K562 (cell line): ENCODE measurements at regions not wholly inside any gene's neighbourhood (a gene's known extent, or its start where the extent isn't known, plus 50 kb on each side); places are given as distances from the start of the nearest gene placed in this dataset.

Experiments used
- ATAC-seq: fragments of 200-7000 bp; cut with Tn5 transposase; 3 replicates; pipeline ENCODE4 v1.9.1; 2020; ENCODE audit warnings: moderate library complexity
- BruUV-seq: library from RNA; stranded (reverse); fragments of 400-500 nt; replicated peaks from 2 replicates; lab custom pipeline; 2021; lab: Mats Ljungman, UMichigan
- CTCF ChIA-PET: fragments of 300-600 bp; formaldehyde crosslinking; extraction: SDS; loops from one replicate; lab custom pipeline; 2021; ENCODE audit warnings: low intra/inter-chr PET ratio; lab: Yijun Ruan, JAX
- POLR2A ChIA-PET: fragments of 300-600, 350-650 bp; sonication (Branson Sonifier 250); formaldehyde crosslinking; extraction: SDS; loops from one replicate; lab custom pipeline; 2021; ENCODE audit warnings: antibody characterized with exemption, inconsistent platforms; lab: Yijun Ruan, JAX
- DNase-seq, 4 experiments: peaks; one replicate each; pipeline versions ENCODE4 v3.0.0 to v3.0.0-alpha.2; 2011 to 2018; ENCODE audit warnings: low spot score in 3 of 4, mixed read lengths in 3 of 4; ENCODE audit errors: extremely low read depth in 1 of 4
- FAIRE-seq: peaks from 2 replicates; lab custom pipeline; 2011; peaks lifted over from hg19 to GRCh38; lab: Jason Lieb, UNC
- H2AFZ ChIP-seq: 2 replicates; pipeline ENCODE4 v1.6.0; 2011; ENCODE audit warnings: low read depth, low read length, control low read depth, inconsistent platforms
- H3K27ac ChIP-seq: fragments of 200-600 bp; 3 replicates; pipeline ENCODE4 v1.8.0; 2011; ENCODE audit warnings: low read depth, mild to moderate bottlenecking, control low read depth, inconsistent platforms, low read length, moderate library complexity, mixed read lengths; ENCODE audit errors: extremely low read depth
- H3K27me3 ChIP-seq, 2 experiments: fragments of 300-600 bp in 1 of 2; 2 replicates in 1 of 2; 3 replicates in 1 of 2; pipeline versions ENCODE4 v1.6.0 to v1.8.0; 2011; ENCODE audit warnings: inconsistent platforms in 2 of 2, low read length in 2 of 2, mild to moderate bottlenecking in 1 of 2, mixed read lengths in 1 of 2, moderate library complexity in 1 of 2; ENCODE audit not compliant: control insufficient read depth in 2 of 2, insufficient read depth in 2 of 2
- H3K36me3 ChIP-seq: fragments of 300-600 bp; 3 replicates; pipeline ENCODE4 v1.8.0; 2011; ENCODE audit warnings: mild to moderate bottlenecking, low read length, inconsistent platforms; ENCODE audit not compliant: control insufficient read depth, insufficient read depth
- H3K4me1 ChIP-seq, 2 experiments: fragments of 200-600 bp in 1 of 2; replicated peaks in 1 of 2; 2 replicates in 1 of 2; 3 replicates in 1 of 2; pipeline versions ENCODE4 v1.5.1 to v1.8.0; 2011; ENCODE audit warnings: inconsistent platforms in 2 of 2, low read length in 2 of 2, mild to moderate bottlenecking in 1 of 2, mixed read lengths in 1 of 2, moderate library complexity in 1 of 2; ENCODE audit not compliant: control insufficient read depth in 2 of 2, insufficient read depth in 2 of 2
- H3K4me2 ChIP-seq: 2 replicates; pipeline ENCODE4 v1.6.1; 2011; ENCODE audit warnings: low read length, control low read depth, inconsistent platforms, mixed read lengths; ENCODE audit not compliant: insufficient read depth
- H3K4me3 ChIP-seq: fragments of 200-600 bp; sonication (generic), shearing (Covaris generic); 2 replicates; pipeline ENCODE4 v1.5.1; 2016; ENCODE audit warnings: control low read depth, inconsistent platforms
- H3K79me2 ChIP-seq: fragments of 200-600 bp; 3 replicates; pipeline ENCODE4 v1.8.0; 2011; ENCODE audit warnings: low read length, inconsistent platforms; ENCODE audit not compliant: control insufficient read depth, insufficient read depth
- H3K9ac ChIP-seq, 2 experiments: 2 replicates each; pipeline versions ENCODE4 v1.6.0 to v1.6.1; 2011; ENCODE audit warnings: low read depth in 2 of 2, low read length in 2 of 2, control low read depth in 1 of 2, inconsistent platforms in 1 of 2, mild to moderate bottlenecking in 1 of 2, mixed read lengths in 1 of 2; ENCODE audit not compliant: insufficient read depth in 1 of 2
- H3K9me1 ChIP-seq: one replicate; pipeline ENCODE4 v1.6.0; 2011; ENCODE audit warnings: inconsistent platforms, mild to moderate bottlenecking, low read length, moderate library complexity; ENCODE audit not compliant: control insufficient read depth, insufficient read depth
- H3K9me3 ChIP-seq: replicated peaks from 2 replicates; pipeline ENCODE4 v1.5.1; 2011; ENCODE audit warnings: low read depth, low read length, inconsistent platforms; ENCODE audit not compliant: control insufficient read depth, insufficient read depth
- H4K20me1 ChIP-seq: replicated peaks from 2 replicates; pipeline ENCODE4 v1.6.1; 2011; ENCODE audit warnings: low read length, inconsistent platforms, mixed read lengths; ENCODE audit not compliant: control insufficient read depth, insufficient read depth
- ATF1 ChIP-seq, 2 experiments: fragments of 450-650 bp in 1 of 2; IDR thresholded peaks; 2 replicates each; pipeline ENCODE4 v1.6.1; 2016; ENCODE audit warnings: missing compliant biosample characterization in 1 of 2, missing genetic modification characterization in 1 of 2
- HNRNPH1 ChIP-seq: fragments of 200-400 bp; formaldehyde crosslinking; optimal IDR thresholded peaks from 2 replicates; pipeline ENCODE3; 2017; ENCODE audit warnings: low read depth, mild to moderate bottlenecking, low read length, moderate library complexity
- ILK ChIP-seq: fragments of 450-650 bp; IDR thresholded peaks from 2 replicates; pipeline ENCODE4 v1.6.1; 2016; ENCODE audit warnings: missing genetic modification characterization, low read depth, mild to moderate bottlenecking, missing compliant biosample characterization, moderate library complexity, borderline replicate concordance
- RBBP5 ChIP-seq: fragments of 200-600 bp; sonication (generic); IDR thresholded peaks from 2 replicates; pipeline ENCODE4 v1.6.1; 2012; ENCODE audit warnings: borderline replicate concordance, mild to moderate bottlenecking, low read length, control low read depth, inconsistent platforms; ENCODE audit not compliant: insufficient read depth, poor library complexity, severe bottlenecking
- SNRNP70 ChIP-seq: fragments of 200-400 bp; formaldehyde crosslinking; optimal IDR thresholded peaks from 2 replicates; pipeline ENCODE3; 2017; ENCODE audit warnings: low read depth, low read length
- ZNF124 ChIP-seq: sonication (generic); formaldehyde crosslinking; IDR thresholded peaks from 2 replicates; pipeline ENCODE4 v1.8.1; 2022; ENCODE audit warnings: missing genetic modification reagents
- ZNF146 ChIP-seq: IDR thresholded peaks from one replicate; pipeline ENCODE4 v1.6.1; 2018; ENCODE audit warnings: missing compliant biosample characterization; ENCODE audit not compliant: unreplicated experiment
- WGBS: fragments of 100-300 bp; shearing (Covaris generic); methylation state at CpG from one replicate; pipeline ENCODE4 v1.1.6; 2016; ENCODE audit warnings: low coverage, mixed read lengths; ENCODE audit not compliant: insufficient coverage; ENCODE audit errors: missing lambda C conversion rate; 5-methylcytosine and 5-hydroxymethylcytosine counted together
- in situ Hi-C: fragments of 300-500 bp; cut with MboI; formaldehyde crosslinking; loops from 4 replicates; pipeline ENCODE4 v1.15.0; 2018; ENCODE audit warnings: inconsistent platforms, mixed read lengths
- intact Hi-C: fragments of 100-400 bp; cut with micrococcal nuclease; formaldehyde crosslinking; loops from 2 replicates; pipeline ENCODE4 v1.14.2; 2022
- TF ChIP-seq, protein P1 (sequence below): fragments of 450-650 bp; formaldehyde crosslinking; IDR thresholded peaks from 2 replicates; pipeline ENCODE4 v1.4.0; 2022; ENCODE audit warnings: missing genetic modification characterization
- TF ChIP-seq, protein P2 (sequence below): fragments of 250-450 bp; sonication (Bioruptor Pico); IDR thresholded peaks from 2 replicates; pipeline ENCODE4 v1.8.0; 2021; ENCODE audit warnings: moderate library complexity, mild to moderate bottlenecking, inconsistent platforms
- TF ChIP-seq, protein P3 (sequence below): IDR thresholded peaks from 3 replicates; pipeline ENCODE4 v1.6.1; 2011; ENCODE audit warnings: borderline replicate concordance, mild to moderate bottlenecking, moderate library complexity; ENCODE audit not compliant: insufficient read length; ENCODE audit errors: extremely low read depth

DNA sequence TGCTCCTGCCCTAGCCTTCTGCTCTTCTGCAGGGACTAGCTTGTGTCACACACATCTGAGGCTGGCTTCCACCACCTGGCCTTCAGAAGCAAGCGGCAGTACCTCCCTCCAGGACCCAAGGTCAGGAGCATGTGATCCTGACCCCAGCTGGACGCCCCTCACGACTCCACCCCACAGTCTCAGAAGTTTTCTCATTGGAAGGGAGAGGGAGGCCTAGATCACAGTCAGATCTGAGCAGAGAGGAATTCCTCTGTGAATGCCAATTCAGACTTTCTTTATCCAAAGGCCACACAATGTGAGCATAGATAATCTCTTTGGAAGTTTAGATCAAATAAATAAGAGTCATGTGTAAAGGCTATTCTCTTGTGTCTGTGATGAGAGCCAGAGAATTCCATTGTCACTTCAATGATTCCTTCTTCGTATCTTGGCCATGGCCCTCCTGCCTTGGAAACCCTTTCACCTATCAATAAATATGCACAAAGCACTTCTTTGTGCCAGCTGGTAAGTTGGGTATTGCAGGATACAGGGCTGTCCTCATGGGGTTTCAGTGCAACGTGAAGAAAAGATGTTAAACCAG, 142.9 kb downstream of the SNX19 start:
- Histone ChIP-seq H3K4me3 (no peak overlapping the region), H3K27me3 (peaks cover 0 to 21% of the 10 kb centered on the region in 2 experiments; a peak in 2 of 5 replicates), H3K36me3 (no peaks in the 10 kb centered on the region), H3K9me3 (no peaks in the 10 kb centered on the region), H4K20me1 (no peaks in the 10 kb centered on the region; the same call in 1 of the 2 replicates), H2AFZ (no peak overlapping the region), H3K9ac (no peak overlapping the region), H3K27ac (no peak overlapping the region), H3K4me1 (no peaks in the 10 kb centered on the region), H3K79me2 (no peaks in the 10 kb centered on the region), H3K9me1 (peaks cover 3% of the 10 kb centered on the region), H3K4me2 (no peak overlapping the region)
- ATAC-seq (no peak), FAIRE-seq (no peak), DNase-seq (no peak)
- ChIA-PET POLR2A (no interaction called here), CTCF (no interaction called here)
- 0% methylated on average over 5 of the region's 5 CpGs for WGBS
- in situ Hi-C loops, result no loop called here
- intact Hi-C loops, result no loop called here
- no TSS peak for BruUV-seq
- TF ChIP-seq ILK (tag) (no peak), RBBP5 (no peak), ZNF124 (CRISPR knock-in tag) (no peak), ATF1 (CRISPR knock-in tag; IDR thresholded peaks at IDR 0.05) (no peak), ATF1 (tag; IDR thresholded peaks at IDR 0.05) (no peak), SNRNP70 (no peak), HNRNPH1 (no peak), ZNF146 (no peak)
- TF ChIP-seq, protein P1, sequence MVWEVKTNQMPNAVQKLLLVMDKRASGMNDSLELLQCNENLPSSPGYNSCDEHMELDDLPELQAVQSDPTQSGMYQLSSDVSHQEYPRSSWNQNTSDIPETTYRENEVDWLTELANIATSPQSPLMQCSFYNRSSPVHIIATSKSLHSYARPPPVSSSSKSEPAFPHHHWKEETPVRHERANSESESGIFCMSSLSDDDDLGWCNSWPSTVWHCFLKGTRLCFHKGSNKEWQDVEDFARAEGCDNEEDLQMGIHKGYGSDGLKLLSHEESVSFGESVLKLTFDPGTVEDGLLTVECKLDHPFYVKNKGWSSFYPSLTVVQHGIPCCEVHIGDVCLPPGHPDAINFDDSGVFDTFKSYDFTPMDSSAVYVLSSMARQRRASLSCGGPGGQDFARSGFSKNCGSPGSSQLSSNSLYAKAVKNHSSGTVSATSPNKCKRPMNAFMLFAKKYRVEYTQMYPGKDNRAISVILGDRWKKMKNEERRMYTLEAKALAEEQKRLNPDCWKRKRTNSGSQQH (CRISPR knock-in tag), result no peak
- TF ChIP-seq, protein P2, sequence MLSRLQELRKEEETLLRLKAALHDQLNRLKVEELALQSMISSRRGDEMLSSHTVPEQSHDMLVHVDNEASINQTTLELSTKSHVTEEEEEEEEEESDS, result no peak
- TF ChIP-seq, protein P3, sequence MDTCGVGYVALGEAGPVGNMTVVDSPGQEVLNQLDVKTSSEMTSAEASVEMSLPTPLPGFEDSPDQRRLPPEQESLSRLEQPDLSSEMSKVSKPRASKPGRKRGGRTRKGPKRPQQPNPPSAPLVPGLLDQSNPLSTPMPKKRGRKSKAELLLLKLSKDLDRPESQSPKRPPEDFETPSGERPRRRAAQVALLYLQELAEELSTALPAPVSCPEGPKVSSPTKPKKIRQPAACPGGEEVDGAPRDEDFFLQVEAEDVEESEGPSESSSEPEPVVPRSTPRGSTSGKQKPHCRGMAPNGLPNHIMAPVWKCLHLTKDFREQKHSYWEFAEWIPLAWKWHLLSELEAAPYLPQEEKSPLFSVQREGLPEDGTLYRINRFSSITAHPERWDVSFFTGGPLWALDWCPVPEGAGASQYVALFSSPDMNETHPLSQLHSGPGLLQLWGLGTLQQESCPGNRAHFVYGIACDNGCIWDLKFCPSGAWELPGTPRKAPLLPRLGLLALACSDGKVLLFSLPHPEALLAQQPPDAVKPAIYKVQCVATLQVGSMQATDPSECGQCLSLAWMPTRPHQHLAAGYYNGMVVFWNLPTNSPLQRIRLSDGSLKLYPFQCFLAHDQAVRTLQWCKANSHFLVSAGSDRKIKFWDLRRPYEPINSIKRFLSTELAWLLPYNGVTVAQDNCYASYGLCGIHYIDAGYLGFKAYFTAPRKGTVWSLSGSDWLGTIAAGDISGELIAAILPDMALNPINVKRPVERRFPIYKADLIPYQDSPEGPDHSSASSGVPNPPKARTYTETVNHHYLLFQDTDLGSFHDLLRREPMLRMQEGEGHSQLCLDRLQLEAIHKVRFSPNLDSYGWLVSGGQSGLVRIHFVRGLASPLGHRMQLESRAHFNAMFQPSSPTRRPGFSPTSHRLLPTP, result no peak
